ENCODE measurements at regions not wholly inside any gene's neighbourhood (a gene's known extent, or its start where the extent isn't known, plus 50 kb on each side); places are given as distances from the start of the nearest gene placed in this dataset.

GRCh38 chr16:58797137-58797801, 63.2 kb upstream of the GOT2 start:
- no peak for TF ChIP-seq CREB1 (CRISPR knock-in tag; IDR thresholded peaks at IDR 0.05; ENCODE audit: low read depth)
- TF ChIP-seq, protein P1, sequence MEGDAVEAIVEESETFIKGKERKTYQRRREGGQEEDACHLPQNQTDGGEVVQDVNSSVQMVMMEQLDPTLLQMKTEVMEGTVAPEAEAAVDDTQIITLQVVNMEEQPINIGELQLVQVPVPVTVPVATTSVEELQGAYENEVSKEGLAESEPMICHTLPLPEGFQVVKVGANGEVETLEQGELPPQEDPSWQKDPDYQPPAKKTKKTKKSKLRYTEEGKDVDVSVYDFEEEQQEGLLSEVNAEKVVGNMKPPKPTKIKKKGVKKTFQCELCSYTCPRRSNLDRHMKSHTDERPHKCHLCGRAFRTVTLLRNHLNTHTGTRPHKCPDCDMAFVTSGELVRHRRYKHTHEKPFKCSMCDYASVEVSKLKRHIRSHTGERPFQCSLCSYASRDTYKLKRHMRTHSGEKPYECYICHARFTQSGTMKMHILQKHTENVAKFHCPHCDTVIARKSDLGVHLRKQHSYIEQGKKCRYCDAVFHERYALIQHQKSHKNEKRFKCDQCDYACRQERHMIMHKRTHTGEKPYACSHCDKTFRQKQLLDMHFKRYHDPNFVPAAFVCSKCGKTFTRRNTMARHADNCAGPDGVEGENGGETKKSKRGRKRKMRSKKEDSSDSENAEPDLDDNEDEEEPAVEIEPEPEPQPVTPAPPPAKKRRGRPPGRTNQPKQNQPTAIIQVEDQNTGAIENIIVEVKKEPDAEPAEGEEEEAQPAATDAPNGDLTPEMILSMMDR (conservative IDR thresholded peaks at IDR 0.05; ENCODE audit: low read depth in 2 of 2), result no peak
- no peak for TF ChIP-seq ZNF331 (CRISPR knock-in tag; IDR thresholded peaks at IDR 0.05; ENCODE audit: low read depth)
- no peak for TF ChIP-seq ZNF114 (CRISPR knock-in tag; IDR thresholded peaks at IDR 0.05)
- no peak for TF ChIP-seq STAT1 (IDR thresholded peaks at IDR 0.05; ENCODE audit: unreplicated experiment)
- TF ChIP-seq EZH2 (IDR thresholded peaks at IDR 0.05; ENCODE audit: low read depth, unreplicated experiment), result no peak
- TF ChIP-seq, protein P2, sequence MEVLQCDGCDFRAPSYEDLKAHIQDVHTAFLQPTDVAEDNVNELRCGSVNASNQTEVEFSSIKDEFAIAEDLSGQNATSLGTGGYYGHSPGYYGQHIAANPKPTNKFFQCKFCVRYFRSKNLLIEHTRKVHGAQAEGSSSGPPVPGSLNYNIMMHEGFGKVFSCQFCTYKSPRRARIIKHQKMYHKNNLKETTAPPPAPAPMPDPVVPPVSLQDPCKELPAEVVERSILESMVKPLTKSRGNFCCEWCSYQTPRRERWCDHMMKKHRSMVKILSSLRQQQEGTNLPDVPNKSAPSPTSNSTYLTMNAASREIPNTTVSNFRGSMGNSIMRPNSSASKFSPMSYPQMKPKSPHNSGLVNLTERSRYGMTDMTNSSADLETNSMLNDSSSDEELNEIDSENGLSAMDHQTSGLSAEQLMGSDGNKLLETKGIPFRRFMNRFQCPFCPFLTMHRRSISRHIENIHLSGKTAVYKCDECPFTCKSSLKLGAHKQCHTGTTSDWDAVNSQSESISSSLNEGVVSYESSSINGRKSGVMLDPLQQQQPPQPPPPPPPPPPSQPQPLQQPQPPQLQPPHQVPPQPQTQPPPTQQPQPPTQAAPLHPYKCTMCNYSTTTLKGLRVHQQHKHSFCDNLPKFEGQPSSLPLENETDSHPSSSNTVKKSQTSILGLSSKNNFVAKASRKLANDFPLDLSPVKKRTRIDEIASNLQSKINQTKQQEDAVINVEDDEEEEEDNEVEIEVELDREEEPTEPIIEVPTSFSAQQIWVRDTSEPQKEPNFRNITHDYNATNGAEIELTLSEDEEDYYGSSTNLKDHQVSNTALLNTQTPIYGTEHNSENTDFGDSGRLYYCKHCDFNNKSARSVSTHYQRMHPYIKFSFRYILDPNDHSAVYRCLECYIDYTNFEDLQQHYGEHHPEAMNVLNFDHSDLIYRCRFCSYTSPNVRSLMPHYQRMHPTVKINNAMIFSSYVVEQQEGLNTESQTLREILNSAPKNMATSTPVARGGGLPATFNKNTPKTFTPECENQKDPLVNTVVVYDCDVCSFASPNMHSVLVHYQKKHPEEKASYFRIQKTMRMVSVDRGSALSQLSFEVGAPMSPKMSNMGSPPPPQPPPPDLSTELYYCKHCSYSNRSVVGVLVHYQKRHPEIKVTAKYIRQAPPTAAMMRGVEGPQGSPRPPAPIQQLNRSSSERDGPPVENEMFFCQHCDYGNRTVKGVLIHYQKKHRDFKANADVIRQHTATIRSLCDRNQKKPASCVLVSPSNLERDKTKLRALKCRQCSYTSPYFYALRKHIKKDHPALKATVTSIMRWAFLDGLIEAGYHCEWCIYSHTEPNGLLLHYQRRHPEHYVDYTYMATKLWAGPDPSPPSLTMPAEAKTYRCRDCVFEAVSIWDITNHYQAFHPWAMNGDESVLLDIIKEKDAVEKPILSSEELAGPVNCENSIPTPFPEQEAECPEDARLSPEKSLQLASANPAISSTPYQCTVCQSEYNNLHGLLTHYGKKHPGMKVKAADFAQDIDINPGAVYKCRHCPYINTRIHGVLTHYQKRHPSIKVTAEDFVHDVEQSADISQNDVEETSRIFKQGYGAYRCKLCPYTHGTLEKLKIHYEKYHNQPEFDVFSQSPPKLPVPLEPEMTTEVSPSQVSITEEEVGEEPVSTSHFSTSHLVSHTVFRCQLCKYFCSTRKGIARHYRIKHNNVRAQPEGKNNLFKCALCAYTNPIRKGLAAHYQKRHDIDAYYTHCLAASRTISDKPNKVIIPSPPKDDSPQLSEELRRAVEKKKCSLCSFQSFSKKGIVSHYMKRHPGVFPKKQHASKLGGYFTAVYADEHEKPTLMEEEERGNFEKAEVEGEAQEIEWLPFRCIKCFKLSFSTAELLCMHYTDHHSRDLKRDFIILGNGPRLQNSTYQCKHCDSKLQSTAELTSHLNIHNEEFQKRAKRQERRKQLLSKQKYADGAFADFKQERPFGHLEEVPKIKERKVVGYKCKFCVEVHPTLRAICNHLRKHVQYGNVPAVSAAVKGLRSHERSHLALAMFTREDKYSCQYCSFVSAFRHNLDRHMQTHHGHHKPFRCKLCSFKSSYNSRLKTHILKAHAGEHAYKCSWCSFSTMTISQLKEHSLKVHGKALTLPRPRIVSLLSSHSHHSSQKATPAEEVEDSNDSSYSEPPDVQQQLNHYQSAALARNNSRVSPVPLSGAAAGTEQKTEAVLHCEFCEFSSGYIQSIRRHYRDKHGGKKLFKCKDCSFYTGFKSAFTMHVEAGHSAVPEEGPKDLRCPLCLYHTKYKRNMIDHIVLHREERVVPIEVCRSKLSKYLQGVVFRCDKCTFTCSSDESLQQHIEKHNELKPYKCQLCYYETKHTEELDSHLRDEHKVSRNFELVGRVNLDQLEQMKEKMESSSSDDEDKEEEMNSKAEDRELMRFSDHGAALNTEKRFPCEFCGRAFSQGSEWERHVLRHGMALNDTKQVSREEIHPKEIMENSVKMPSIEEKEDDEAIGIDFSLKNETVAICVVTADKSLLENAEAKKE (CRISPR knock-in tag; IDR thresholded peaks at IDR 0.05), result no peak
- no peak for TF ChIP-seq EZH2phosphoT487 (IDR thresholded peaks at IDR 0.05; ENCODE audit: unreplicated experiment)
- TF ChIP-seq NANOG (IDR thresholded peaks at IDR 0.05; ENCODE audit: borderline replicate concordance), result no peak
- no peak for TF ChIP-seq POLR2AphosphoS5 (IDR thresholded peaks at IDR 0.05; ENCODE audit: low read depth)
- H3K27me3 Mint-ChIP-seq (ENCODE audit: insufficient read depth, low read depth, poor library complexity), result peaks cover 3% of the 10 kb centered on the region
- H3K4me1 Mint-ChIP-seq, result peaks cover 5% of the 10 kb centered on the region; the same call in 2 of the 3 replicates
- DNase-seq (ENCODE audit: low spot score) (no peak), ATAC-seq (no peak)
- Histone ChIP-seq H3K9me2 (ENCODE audit: insufficient read depth) (peaks cover 3% of the 10 kb centered on the region), H4K20me1 (replicated peaks; ENCODE audit: insufficient read depth) (no peaks in the 10 kb centered on the region; the same call in 1 of the 2 replicates), H3K4me3 (no peak overlapping the region), H3K79me2 (replicated peaks; ENCODE audit: insufficient read depth) (no peaks in the 10 kb centered on the region), H3K4me2 (no peak overlapping the region), H3K36me3 (ENCODE audit: insufficient read depth) (no peaks in the 10 kb centered on the region), H3K4me1 (ENCODE audit: insufficient read depth) (peaks cover 5% of the 10 kb centered on the region), H2AFZ (no peak overlapping the region), H3K27ac (ENCODE audit: low read depth) (no peak overlapping the region), H3K27me3 (ENCODE audit: insufficient read depth) (no peaks in the 10 kb centered on the region), H3F3A (replicated peaks; ENCODE audit: low read depth) (no peaks in the 10 kb centered on the region)
- H3K27ac Mint-ChIP-seq, result no peak overlapping the region
- peaks cover 1% of the 10 kb centered on the region; the same call in 1 of the 3 replicates for H3K36me3 Mint-ChIP-seq (ENCODE audit: low read depth)
- peaks cover 19% of the 10 kb centered on the region for H3K9me3 Mint-ChIP-seq
- no peak overlapping the region for H3K4me3 Mint-ChIP-seq
